NOMO-1 treated with dmso at 0.1 percent for 144 hours (cell line): ENCODE measurements at regions not wholly inside any gene's neighbourhood (a gene's known extent, or its start where the extent isn't known, plus 50 kb on each side); places are given as distances from the start of the nearest gene placed in this dataset.
A peak's percentile ranks its signal among the peaks of the same experiment; 100 is the strongest.

Experiments used
- DNase-seq: peaks from one replicate; lab custom pipeline; 2025; ENCODE audit not compliant: unreplicated experiment; lab: John Stamatoyannopoulos, UW

GRCh38 chr20:50272724-50273446 lies 82.3 kb downstream of the CEBPB start:
- no peak for DNase-seq

- no peak for DNase-seq
Observed at GRCh38 chr20:50273601-50274491, 83.2 kb downstream of the CEBPB start.

- DNase-seq, result peak; percentile 50
Observed at GRCh38 chr20:50274570-50275430, 84.2 kb downstream of the CEBPB start.

- peak; percentile 81 for DNase-seq
Observed at GRCh38 chr20:50276119-50277063, 85.8 kb downstream of the CEBPB start.

GRCh38 chr20:50277064-50277415 lies 86.4 kb downstream of the CEBPB start:
- no peak for DNase-seq

- DNase-seq, result no peak
Observed at GRCh38 chr20:50277460-50278376, 87.1 kb downstream of the CEBPB start.

- no peak for DNase-seq
Observed at GRCh38 chr20:50278377-50278683, 87.7 kb downstream of the CEBPB start.

- DNase-seq, result no peak
Observed at GRCh38 chr20:50278684-50279531, 88.3 kb downstream of the CEBPB start.

GRCh38 chr20:50279988-50280850 lies 89.6 kb downstream of the CEBPB start:
- DNase-seq, result no peak

GRCh38 chr20:50280851-50281655 lies 90.4 kb downstream of the CEBPB start:
- no peak for DNase-seq

- DNase-seq, result no peak
Observed at GRCh38 chr20:50281831-50282591, 91.4 kb downstream of the CEBPB start.

- DNase-seq, result no peak
Observed at GRCh38 chr20:50282592-50283241, 92.1 kb downstream of the CEBPB start.

GRCh38 chr20:50283370-50283769 lies 92.7 kb downstream of the CEBPB start:
- DNase-seq, result no peak

GRCh38 chr20:50283922-50284810 lies 93.5 kb downstream of the CEBPB start:
- no peak for DNase-seq
